CD8-positive, alpha-beta memory T cell (primary cell): ENCODE measurements at regions not wholly inside any gene's neighbourhood (a gene's known extent, or its start where the extent isn't known, plus 50 kb on each side); places are given as distances from the start of the nearest gene placed in this dataset.

Experiments
- CTCF ChIA-PET: fragments of 350-600 bp; sonication (Branson Sonifier 250); formaldehyde crosslinking; loops from one replicate; lab custom pipeline; 2021; ENCODE audit warnings: antibody characterized with exemption; lab: Charles Lee
- POLR2A ChIA-PET: fragments of 350-600 bp; sonication (Branson Sonifier 250); formaldehyde crosslinking; loops from one replicate; lab custom pipeline; 2021; ENCODE audit warnings: antibody characterized with exemption; lab: Charles Lee
- DNase-seq, 5 donors: peaks; one replicate each; pipeline versions ENCODE4 v3.0.0 to v3.0.0-alpha.2; 2020 to 2022; ENCODE audit warnings: mixed read lengths in 1 of 5
- H3K27ac ChIP-seq: one replicate; pipeline ENCODE4 v1.7.0; 2013; ENCODE audit warnings: low read depth, mild to moderate bottlenecking, low read length, moderate library complexity
- H3K27me3 ChIP-seq: 2 replicates; pipeline ENCODE4 v1.7.0; 2013; ENCODE audit warnings: low read length, mild to moderate bottlenecking; ENCODE audit not compliant: insufficient read depth, poor library complexity, severe bottlenecking
- H3K36me3 ChIP-seq: 2 replicates; pipeline ENCODE4 v1.7.0; 2013; ENCODE audit warnings: mild to moderate bottlenecking, low read length, moderate library complexity; ENCODE audit not compliant: insufficient read depth
- H3K4me1 ChIP-seq: 2 replicates; pipeline ENCODE4 v1.7.0; 2013; ENCODE audit warnings: mild to moderate bottlenecking, low read length, moderate library complexity; ENCODE audit not compliant: insufficient read depth
- H3K4me3 ChIP-seq: 2 replicates; pipeline ENCODE4 v1.7.0; 2013; ENCODE audit warnings: mild to moderate bottlenecking, low read length
- H3K9me3 ChIP-seq: 2 replicates; pipeline ENCODE4 v1.7.0; 2013; ENCODE audit warnings: mild to moderate bottlenecking, low read length
- H3K27ac Mint-ChIP-seq, 8 donors: one replicate each; pipeline ENCODE4 v1.8.0; 2020 to 2021; ENCODE audit warnings: mixed read lengths in 8 of 8, mild to moderate bottlenecking in 6 of 8, inconsistent platforms in 3 of 8, moderate library complexity in 3 of 8
- H3K27me3 Mint-ChIP-seq, 2 donors: one replicate each; pipeline ENCODE4 v1.8.0; 2020 to 2021; ENCODE audit warnings: mixed read lengths in 2 of 2, mild to moderate bottlenecking in 1 of 2, moderate library complexity in 1 of 2
- H3K36me3 Mint-ChIP-seq, 3 donors: one replicate each; pipeline ENCODE4 v1.8.0; 2020 to 2021; ENCODE audit warnings: mixed read lengths in 3 of 3, inconsistent platforms in 1 of 3, mild to moderate bottlenecking in 1 of 3
- H3K4me1 Mint-ChIP-seq, 3 donors: one replicate each; pipeline ENCODE4 v1.8.0; 2020 to 2021; ENCODE audit warnings: mixed read lengths in 3 of 3, inconsistent platforms in 1 of 3, mild to moderate bottlenecking in 1 of 3
- H3K4me3 Mint-ChIP-seq, 7 donors: one replicate each; pipeline ENCODE4 v1.8.0; 2020 to 2021; ENCODE audit warnings: mixed read lengths in 7 of 7, mild to moderate bottlenecking in 6 of 7, moderate library complexity in 4 of 7, inconsistent platforms in 2 of 7
- H3K9me3 Mint-ChIP-seq, 5 donors: one replicate each; pipeline ENCODE4 v1.8.0; 2020 to 2022; ENCODE audit warnings: mixed read lengths in 5 of 5, mild to moderate bottlenecking in 3 of 5, moderate library complexity in 2 of 5, inconsistent platforms in 1 of 5

GRCh38 chr5:136526021-136526420, 160.7 kb upstream of the TRPC7 start:
- no peak for DNase-seq
- peaks cover 3 to 6% (median 3%) of the 10 kb centered on the region in 3 donors for H3K4me1 Mint-ChIP-seq

GRCh38 chr5:136525597-136525996, 160.3 kb upstream of the TRPC7 start:
- ChIA-PET POLR2A (no interaction called here), CTCF (interaction anchor here (1.5 kb wide), 1 partner anchor 244 kb away, joined by 3 read pairs; no protein-coding TSS in a partner anchor)
- H3K4me1 ChIP-seq: no peaks in the 10 kb centered on the region
- H3K9me3 ChIP-seq: no peaks in the 10 kb centered on the region
- H3K9me3 Mint-ChIP-seq: no peaks in the 10 kb centered on the region
- no peaks in the 10 kb centered on the region for H3K27me3 ChIP-seq
- no peak overlapping the region for H3K27ac ChIP-seq
- no peaks in the 10 kb centered on the region for H3K36me3 Mint-ChIP-seq
- no peak overlapping the region for H3K4me3 ChIP-seq
- no peak overlapping the region for H3K4me3 Mint-ChIP-seq
- no peak for DNase-seq
- H3K27ac Mint-ChIP-seq: no peak overlapping the region
- H3K27me3 Mint-ChIP-seq: peaks cover 0 to 1% of the 10 kb centered on the region in 2 donors
- no peaks in the 10 kb centered on the region for H3K36me3 ChIP-seq
- peaks cover 3 to 6% (median 3%) of the 10 kb centered on the region in 3 donors for H3K4me1 Mint-ChIP-seq

More at GRCh38 chr5:136526021-136526420, 160.7 kb upstream of the TRPC7 start:
- no peaks in the 10 kb centered on the region for H3K4me1 ChIP-seq
- Mint-ChIP-seq H3K27ac (no peak overlapping the region), H3K27me3 (peaks cover 0 to 1% of the 10 kb centered on the region in 2 donors), H3K36me3 (no peaks in the 10 kb centered on the region), H3K9me3 (no peaks in the 10 kb centered on the region), H3K4me3 (no peak overlapping the region)
- no peak overlapping the region for H3K4me3 ChIP-seq
- H3K27ac ChIP-seq: no peak overlapping the region
- ChIA-PET CTCF (interaction anchor here (1.5 kb wide), 1 partner anchor 244 kb away, joined by 3 read pairs; no protein-coding TSS in a partner anchor), POLR2A (no interaction called here)
- no peaks in the 10 kb centered on the region for H3K9me3 ChIP-seq
- H3K36me3 ChIP-seq: no peaks in the 10 kb centered on the region
- no peaks in the 10 kb centered on the region for H3K27me3 ChIP-seq

DNA sequence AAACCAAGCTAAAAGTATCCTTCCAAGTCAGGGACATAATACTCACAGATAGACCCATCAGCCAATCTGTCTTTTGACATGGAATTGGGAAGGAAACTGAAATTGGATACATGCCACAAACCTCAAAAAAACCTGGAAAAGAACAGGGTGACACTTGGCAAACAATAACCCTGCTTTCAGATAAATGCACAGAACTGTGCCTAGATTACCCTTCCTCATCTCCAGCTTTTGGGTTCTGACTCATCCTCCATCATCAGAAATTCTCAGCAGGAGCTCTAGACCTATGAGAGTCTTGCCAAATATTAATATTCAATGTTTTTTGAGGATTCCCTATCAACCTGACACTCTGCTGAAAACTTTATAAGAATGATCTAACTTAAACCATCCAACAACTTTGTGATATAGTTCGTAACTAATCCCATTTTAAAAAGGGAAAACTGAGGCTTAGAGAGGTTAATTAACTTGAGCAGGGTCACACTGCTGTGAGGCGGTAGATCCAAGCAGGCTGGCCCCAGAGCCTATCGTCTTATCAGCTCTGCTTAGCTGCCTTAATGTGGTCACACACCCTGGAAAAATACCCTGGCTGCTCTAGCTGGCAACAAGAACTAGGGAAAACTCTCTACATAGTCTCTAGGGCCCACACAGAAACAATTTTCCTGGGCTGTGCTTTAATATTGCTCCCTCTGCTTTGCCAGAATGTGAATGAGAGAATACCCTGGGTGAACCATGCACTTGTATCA, 157.0 kb upstream of the TRPC7 start:
- H3K27me3 ChIP-seq: no peaks in the 10 kb centered on the region
- no peak overlapping the region for H3K27ac Mint-ChIP-seq
- H3K4me3 Mint-ChIP-seq: no peak overlapping the region
- no peaks in the 10 kb centered on the region for H3K36me3 Mint-ChIP-seq
- H3K9me3 ChIP-seq: no peaks in the 10 kb centered on the region
- peaks cover 0 to 3% (median 0%) of the 10 kb centered on the region in 5 donors for H3K9me3 Mint-ChIP-seq
- no peaks in the 10 kb centered on the region for H3K36me3 ChIP-seq
- H3K4me3 ChIP-seq: no peak overlapping the region
- no peak overlapping the region for H3K27ac ChIP-seq
- ChIA-PET CTCF (no interaction called here), POLR2A (no interaction called here)
- H3K4me1 ChIP-seq: no peaks in the 10 kb centered on the region
- H3K4me1 Mint-ChIP-seq: peaks cover 0 to 6% (median 0%) of the 10 kb centered on the region in 3 donors
- DNase-seq: no peak
- H3K27me3 Mint-ChIP-seq: peaks cover 0 to 2% of the 10 kb centered on the region in 2 donors

- Mint-ChIP-seq H3K27ac (no peak overlapping the region), H3K27me3 (peaks cover 0 to 4% of the 10 kb centered on the region in 2 donors), H3K36me3 (no peaks in the 10 kb centered on the region), H3K4me3 (no peak overlapping the region), H3K4me1 (peaks cover 0 to 11% (median 0%) of the 10 kb centered on the region in 3 donors), H3K9me3 (peaks cover 0 to 3% (median 0%) of the 10 kb centered on the region in 5 donors)
- ChIA-PET CTCF (no interaction called here), POLR2A (no interaction called here)
- Histone ChIP-seq H3K4me3 (no peak overlapping the region), H3K27me3 (no peaks in the 10 kb centered on the region), H3K4me1 (no peaks in the 10 kb centered on the region), H3K27ac (no peak overlapping the region), H3K36me3 (no peaks in the 10 kb centered on the region), H3K9me3 (no peaks in the 10 kb centered on the region)
- DNase-seq: no peak
These were observed 156.4 kb upstream of the TRPC7 start for GRCh38 chr5:136521696-136522095.

DNA sequence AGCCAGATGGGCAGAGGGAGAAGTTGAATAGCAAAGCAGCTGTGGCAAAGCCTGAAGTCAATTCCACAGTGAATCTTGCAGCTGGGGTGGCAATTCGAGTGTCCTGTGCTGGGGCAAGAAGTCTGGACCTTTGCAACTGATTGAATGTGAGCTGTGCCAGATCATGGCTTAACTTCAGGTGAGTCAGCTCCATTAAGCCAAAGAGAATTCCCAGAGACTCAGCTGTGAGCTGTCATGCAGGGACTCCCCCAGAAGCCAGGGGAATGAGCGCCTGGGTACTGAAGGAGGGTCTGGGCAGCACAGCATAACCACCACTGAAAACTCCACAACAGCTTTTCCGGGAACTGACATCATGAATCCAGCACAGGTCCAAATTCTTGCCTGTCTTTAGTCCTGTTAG, 153.5 kb upstream of the TRPC7 start:
- no peak overlapping the region for H3K27ac ChIP-seq
- Mint-ChIP-seq H3K9me3 (peaks cover 0 to 3% (median 0%) of the 10 kb centered on the region in 5 donors), H3K27ac (peak overlapping the region in 2 of 8 donors; percentile 27 to 64), H3K36me3 (no peaks in the 10 kb centered on the region), H3K4me3 (no peak overlapping the region), H3K4me1 (peaks cover 0 to 16% (median 0%) of the 10 kb centered on the region in 3 donors), H3K27me3 (peaks cover 0 to 4% of the 10 kb centered on the region in 2 donors)
- no peak overlapping the region for H3K4me3 ChIP-seq
- no peak for DNase-seq
- no peaks in the 10 kb centered on the region for H3K4me1 ChIP-seq
- no peaks in the 10 kb centered on the region for H3K9me3 ChIP-seq
- no peaks in the 10 kb centered on the region for H3K27me3 ChIP-seq
- H3K36me3 ChIP-seq: no peaks in the 10 kb centered on the region
- POLR2A ChIA-PET: no interaction called here
- CTCF ChIA-PET: no interaction called here

- H3K36me3 ChIP-seq: no peaks in the 10 kb centered on the region
- ChIA-PET CTCF (no interaction called here), POLR2A (no interaction called here)
- Mint-ChIP-seq H3K4me3 (no peak overlapping the region), H3K27me3 (peaks cover 0 to 4% of the 10 kb centered on the region in 2 donors), H3K4me1 (peaks cover 0 to 16% (median 0%) of the 10 kb centered on the region in 3 donors), H3K27ac (no peak overlapping the region), H3K36me3 (no peaks in the 10 kb centered on the region), H3K9me3 (peaks cover 0 to 3% (median 0%) of the 10 kb centered on the region in 5 donors)
- H3K27ac ChIP-seq: no peak overlapping the region
- no peaks in the 10 kb centered on the region for H3K4me1 ChIP-seq
- no peaks in the 10 kb centered on the region for H3K9me3 ChIP-seq
- no peak overlapping the region for H3K4me3 ChIP-seq
- DNase-seq: no peak
- no peaks in the 10 kb centered on the region for H3K27me3 ChIP-seq
These were observed 152.8 kb upstream of the TRPC7 start for GRCh38 chr5:136518174-136518573.

- DNase-seq: no peak
- H3K27me3 Mint-ChIP-seq: peaks cover 0 to 4% of the 10 kb centered on the region in 2 donors
- Histone ChIP-seq H3K4me1 (no peaks in the 10 kb centered on the region), H3K4me3 (no peak overlapping the region), H3K36me3 (no peaks in the 10 kb centered on the region), H3K9me3 (no peaks in the 10 kb centered on the region), H3K27me3 (no peaks in the 10 kb centered on the region), H3K27ac (no peak overlapping the region)
- peaks cover 0 to 16% (median 0%) of the 10 kb centered on the region in 3 donors for H3K4me1 Mint-ChIP-seq
- ChIA-PET POLR2A (no interaction called here), CTCF (no interaction called here)
- H3K9me3 Mint-ChIP-seq: peaks cover 0 to 3% (median 0%) of the 10 kb centered on the region in 5 donors
- no peak overlapping the region for H3K4me3 Mint-ChIP-seq
- peak overlapping the region in 1 of 8 donors; percentile 60 for H3K27ac Mint-ChIP-seq
- H3K36me3 Mint-ChIP-seq: no peaks in the 10 kb centered on the region
These were observed 152.4 kb upstream of the TRPC7 start for GRCh38 chr5:136517755-136518154.

DNA sequence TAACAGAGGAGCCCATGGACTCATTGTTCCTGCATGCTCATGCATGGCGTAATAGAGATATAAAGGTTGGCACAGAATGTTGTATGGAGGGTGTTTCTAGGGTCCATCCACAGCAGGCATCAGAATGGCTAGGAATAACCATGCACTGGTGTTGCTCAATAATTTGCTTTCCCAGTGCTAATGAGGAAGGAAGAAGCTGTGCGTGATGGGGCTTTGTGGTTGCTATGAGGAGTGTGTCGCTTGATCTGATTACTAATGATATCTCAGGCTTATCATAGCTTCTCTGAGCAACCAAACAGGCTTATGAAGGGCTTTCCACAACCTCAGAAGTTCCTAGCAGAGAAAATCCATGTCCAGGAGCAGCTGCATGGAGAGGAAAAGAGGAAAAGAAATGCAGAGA, 151.3 kb upstream of the TRPC7 start:
- no peaks in the 10 kb centered on the region for H3K36me3 ChIP-seq
- Mint-ChIP-seq H3K4me3 (no peak overlapping the region), H3K27me3 (peaks cover 0 to 4% of the 10 kb centered on the region in 2 donors), H3K36me3 (no peaks in the 10 kb centered on the region), H3K9me3 (peaks cover 0 to 3% (median 0%) of the 10 kb centered on the region in 5 donors), H3K27ac (peak overlapping the region in 1 of 8 donors; percentile 43), H3K4me1 (peaks cover 0 to 16% (median 0%) of the 10 kb centered on the region in 3 donors)
- no peaks in the 10 kb centered on the region for H3K9me3 ChIP-seq
- no peak overlapping the region for H3K27ac ChIP-seq
- POLR2A ChIA-PET: no interaction called here
- no peak overlapping the region for H3K4me3 ChIP-seq
- no peak for DNase-seq
- no peaks in the 10 kb centered on the region for H3K27me3 ChIP-seq
- H3K4me1 ChIP-seq: no peaks in the 10 kb centered on the region
- CTCF ChIA-PET: no interaction called here
